Embryonic facial prominence (tissue), 1 donor: ENCODE measurements at regions not wholly inside any gene's neighbourhood (a gene's known extent, or its start where the extent isn't known, plus 50 kb on each side); places are given as distances from the start of the nearest gene placed in this dataset.
"Not testable (repeated sequence)": the region's sequence is repeated elsewhere in the genome, so short reads cannot be mapped to it uniquely, and the experiment has no call there.

Experiments used
- DNase-seq: peaks from one replicate; pipeline ENCODE4 v3.0.0-alpha.2; 2016; ENCODE audit errors: extremely low spot score

GRCh38 chrX:96211953-96212352 is 472.7 kb upstream of the DIAPH2 start:
- DNase-seq, result no peak

- not testable (repeated sequence) for DNase-seq
Observed at GRCh38 chrX:96214681-96215080, 470.0 kb upstream of the DIAPH2 start.

GRCh38 chrX:96224279-96224678 is 460.4 kb upstream of the DIAPH2 start:
- DNase-seq, result no peak

- DNase-seq, result no peak
Observed at GRCh38 chrX:96244955-96245354, 439.7 kb upstream of the DIAPH2 start.

GRCh38 chrX:96246436-96246835 is 438.2 kb upstream of the DIAPH2 start:
- DNase-seq, result no peak
